GM18505 (cell line): ENCODE measurements at regions not wholly inside any gene's neighbourhood (a gene's known extent, or its start where the extent isn't known, plus 50 kb on each side); places are given as distances from the start of the nearest gene placed in this dataset.

Source experiments
- ATAC-seq: cut with Tn5 transposase; IDR thresholded peaks from one replicate; pipeline ENCODE4 v1.9.1; 2021; ENCODE audit not compliant: unreplicated experiment
- POLR2A ChIP-seq: IDR thresholded peaks from 4 replicates; pipeline ENCODE4 v1.6.1; 2011; ENCODE audit warnings: borderline replicate concordance; ENCODE audit not compliant: insufficient read depth, insufficient read length; ENCODE audit errors: extremely low read depth

DNA sequence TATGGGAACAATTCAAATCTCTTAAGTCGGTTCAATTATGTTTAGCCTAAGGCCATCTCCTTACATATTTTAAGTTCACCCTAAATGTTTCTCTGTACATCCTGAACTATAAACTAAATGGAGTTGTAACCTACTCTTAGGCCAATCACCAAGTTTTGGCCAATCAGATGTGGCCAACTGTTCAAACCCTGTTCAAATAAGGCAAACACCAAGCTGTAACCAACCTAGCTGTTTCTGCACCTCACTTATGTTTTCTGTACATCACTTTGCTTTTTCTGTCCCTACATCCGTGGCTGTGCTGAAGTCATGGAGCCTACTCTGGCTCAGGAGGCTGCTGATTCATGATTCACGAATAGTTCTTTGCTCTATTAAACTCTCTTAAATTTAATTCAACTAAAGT, 165.3 kb downstream of the GASK1B start:
- no peak for TF ChIP-seq POLR2A
- ATAC-seq = no peak

DNA sequence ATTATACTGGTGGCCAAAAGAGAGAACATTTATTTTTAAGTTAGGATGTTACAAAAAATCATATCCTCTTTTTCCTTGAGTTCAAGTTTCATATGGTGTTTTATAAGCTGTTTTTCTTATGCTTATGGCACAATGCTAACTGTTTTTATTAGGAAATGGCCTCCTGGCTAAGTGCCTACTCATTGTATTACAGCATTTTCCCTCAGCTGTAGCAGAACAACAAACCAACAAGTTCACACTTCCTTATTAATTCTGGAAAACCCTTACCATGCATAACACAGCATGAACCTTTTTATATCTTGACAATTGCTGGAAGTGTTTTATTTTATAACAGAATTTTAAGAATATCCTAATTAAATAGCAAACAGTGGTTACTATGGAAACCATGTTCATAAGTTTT, 165.8 kb downstream of the GASK1B start:
- no peak for ATAC-seq
- no peak for TF ChIP-seq POLR2A

DNA sequence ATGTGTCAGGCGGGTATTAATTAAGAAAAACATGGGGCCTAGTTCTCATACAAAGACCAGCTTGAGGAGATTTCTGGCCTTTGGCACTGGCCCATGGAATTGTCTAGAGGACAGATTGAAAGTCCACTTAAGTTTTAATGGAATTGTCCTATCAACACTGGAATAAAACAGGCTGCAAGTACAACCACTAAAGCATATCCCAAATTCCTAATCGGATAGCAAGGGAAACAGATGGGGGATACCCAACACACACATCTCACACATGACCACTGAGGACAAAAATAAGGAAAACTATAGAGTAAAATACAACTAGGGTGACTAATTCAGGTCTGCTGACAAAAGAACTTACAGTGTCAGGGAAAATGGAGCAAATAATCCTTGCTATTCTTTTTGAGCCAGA, 167.8 kb downstream of the GASK1B start:
- no peak for ATAC-seq
- TF ChIP-seq POLR2A = no peak

DNA sequence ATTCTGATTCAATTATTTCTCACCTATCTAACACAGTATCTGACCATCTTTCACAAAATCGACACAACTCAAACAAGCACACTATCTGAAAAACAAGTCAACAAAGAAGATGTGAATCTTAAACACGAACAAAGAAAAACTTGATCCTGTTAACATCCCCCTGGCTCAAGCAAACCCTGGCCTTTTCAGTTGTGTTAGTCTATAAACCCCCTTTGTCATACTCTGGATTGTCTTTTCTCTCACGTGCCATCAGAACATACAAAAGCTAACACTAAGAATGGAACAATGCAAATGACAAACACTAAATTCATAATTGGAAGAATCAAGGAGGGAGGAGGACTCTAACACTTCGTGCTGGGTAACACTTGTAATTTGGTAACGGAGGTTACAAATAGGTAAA, 168.7 kb downstream of the GASK1B start:
- no peak for TF ChIP-seq POLR2A
- no peak for ATAC-seq

DNA sequence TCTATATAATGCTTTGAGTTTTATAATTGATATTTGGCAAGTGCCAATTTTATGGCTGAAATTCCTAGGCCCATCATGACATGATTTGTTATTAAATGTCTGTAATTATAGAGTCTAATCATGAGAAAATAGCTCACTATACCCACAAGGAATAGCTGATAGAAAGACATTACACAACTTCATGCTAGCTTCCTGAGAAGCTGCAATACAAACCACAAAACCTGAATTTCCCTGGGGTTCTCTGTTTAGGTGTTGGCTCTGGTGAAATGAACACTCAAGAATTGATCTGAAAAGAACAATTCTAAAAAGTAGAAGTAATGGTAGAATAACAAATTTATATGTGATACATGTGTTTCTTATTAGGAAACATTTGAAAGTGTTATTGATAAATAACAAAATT, 169.6 kb downstream of the GASK1B start:
- no peak for TF ChIP-seq POLR2A
- ATAC-seq = no peak

DNA sequence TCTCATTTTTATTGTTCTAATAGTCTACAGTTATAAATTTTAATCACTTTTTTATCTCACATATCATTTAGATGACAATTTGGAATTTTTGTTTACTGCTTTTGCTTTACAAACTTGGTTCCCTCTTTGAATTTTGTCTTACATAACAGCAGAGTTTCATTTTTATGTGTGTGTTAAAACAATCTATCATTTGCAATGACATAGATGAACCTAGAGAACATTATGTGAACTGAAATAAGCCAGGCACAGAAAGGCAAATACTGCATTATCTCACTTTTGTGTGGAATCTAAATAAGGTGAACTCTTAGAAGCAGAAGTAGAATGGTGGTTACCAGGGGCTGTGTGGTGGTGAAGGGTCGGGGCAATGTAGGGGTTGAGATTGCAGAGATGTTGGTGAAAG, 170.7 kb downstream of the GASK1B start:
- no peak for ATAC-seq
- TF ChIP-seq POLR2A = no peak

DNA sequence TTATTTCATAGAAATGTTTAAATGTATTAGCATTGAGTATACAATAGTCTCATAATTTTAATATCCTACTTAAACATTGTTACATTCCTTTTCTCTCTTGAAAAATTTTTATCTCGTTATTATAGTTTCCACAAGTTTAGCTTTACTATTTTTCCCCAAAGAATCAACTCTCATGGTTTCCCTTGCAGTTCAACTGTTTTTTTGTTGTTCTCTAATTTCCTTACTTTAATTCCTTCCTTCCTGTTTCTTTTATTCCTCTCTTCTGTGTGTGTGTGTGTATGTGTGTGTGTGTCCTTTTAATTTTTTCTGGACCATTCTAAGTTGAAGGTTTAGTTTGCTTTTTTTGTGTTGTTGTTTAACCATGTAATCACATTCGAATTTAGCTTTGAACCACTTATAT, 171.1 kb downstream of the GASK1B start:
- ATAC-seq = no peak
- no peak for TF ChIP-seq POLR2A

DNA sequence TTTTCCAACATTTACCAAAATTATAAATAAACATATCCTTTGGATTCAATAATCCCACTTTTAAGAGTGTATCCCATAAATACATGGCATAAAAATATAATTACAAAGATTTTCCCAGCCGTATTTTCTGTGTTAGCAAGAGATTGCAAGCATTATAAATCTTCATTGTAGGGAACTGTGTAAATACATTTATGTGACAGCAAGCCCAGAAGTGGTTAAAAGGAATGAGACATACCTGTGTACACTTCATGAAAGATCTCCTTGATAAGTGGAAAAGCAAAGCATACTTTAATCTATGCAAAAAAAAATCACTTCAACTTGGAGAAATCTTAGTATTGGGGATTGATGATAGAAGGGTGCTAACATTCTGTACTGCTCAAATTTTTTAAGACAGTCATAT, 173.1 kb downstream of the GASK1B start:
- TF ChIP-seq POLR2A = no peak
- no peak for ATAC-seq

DNA sequence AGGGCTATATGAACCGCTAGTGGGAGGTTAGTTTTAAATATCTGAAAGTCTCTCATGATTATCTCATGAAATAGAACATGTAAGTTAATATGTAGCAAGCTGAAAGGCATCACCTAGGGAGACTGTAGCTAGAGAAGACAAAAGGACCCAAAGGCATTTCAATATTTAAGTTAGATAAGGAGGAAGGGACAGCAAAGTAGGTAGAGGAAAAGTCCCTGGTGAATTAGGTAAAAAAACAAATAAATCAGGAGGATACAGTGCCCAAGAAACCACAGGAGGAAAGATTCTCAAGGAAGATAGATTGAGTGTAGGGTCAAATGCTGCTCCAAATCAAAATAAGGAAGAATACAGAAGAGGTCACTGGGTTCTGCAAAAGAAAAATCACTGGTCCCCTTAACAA, 175.5 kb downstream of the GASK1B start:
- no peak for ATAC-seq
- TF ChIP-seq POLR2A = no peak

DNA sequence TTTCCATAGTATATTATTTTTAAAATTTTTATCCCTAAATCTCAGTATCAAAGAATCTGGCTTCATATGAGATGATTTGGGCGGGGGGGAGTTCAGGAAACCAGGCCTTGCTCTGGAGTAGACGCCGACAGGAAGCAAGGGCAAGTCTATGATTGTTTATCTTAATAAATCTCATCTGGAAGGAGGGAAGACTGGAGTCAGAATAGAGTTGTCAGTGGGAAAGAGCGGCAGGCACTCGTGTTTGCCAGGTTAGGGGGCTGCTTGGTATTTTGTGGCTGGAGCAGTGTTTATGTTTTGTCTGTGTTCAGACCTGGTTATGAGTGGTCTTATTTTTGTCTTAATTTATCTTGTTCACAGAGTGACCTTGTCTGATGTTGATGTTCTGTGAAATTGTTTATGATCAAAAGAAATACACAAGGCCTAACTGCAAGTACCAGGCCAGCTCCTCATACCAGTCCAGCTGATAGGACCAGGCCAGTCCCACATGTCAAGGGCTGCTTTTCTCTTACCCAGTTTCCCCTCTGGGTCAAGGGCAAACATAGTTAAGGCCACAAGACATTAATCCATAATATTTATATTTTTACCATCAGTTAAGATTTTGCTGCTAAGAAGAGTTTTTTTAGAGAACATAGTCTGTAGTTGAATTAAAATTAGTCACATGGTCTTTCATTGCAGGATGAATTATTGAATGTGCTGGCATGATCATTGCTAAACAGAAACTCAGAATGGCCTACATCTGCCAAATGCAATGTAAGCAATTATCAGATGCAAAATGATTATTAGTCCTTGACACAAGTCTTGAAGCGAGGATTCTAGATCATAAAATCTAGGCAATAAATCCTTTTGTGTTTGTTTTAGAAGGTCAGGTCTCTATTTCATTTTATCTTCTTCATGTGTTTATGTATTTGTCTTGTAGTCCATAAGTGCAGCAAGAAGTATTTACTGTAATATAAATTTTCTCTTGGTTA, 176.5 kb downstream of the GASK1B start:
- no peak for ATAC-seq
- no peak for TF ChIP-seq POLR2A

DNA sequence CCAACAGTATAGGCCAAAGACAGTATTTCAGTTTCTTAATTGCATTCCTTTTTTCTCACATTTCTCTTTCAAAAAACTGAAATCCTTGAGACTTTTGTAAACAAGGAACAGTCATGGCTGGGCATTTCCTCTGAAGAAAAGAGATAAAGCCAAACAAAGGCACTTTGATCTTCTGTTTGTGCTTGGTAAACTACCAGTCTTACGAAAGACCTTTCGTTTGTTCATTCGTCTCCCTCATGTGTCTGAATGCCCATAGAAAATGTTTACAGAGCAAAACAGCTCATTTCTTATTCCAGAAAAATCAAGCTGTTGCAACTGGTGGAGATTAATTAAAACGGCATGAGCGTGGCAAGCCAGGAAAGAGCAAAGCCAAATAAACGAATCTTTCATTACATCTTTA, 178.0 kb downstream of the GASK1B start:
- TF ChIP-seq POLR2A = no peak
- ATAC-seq = no peak

DNA sequence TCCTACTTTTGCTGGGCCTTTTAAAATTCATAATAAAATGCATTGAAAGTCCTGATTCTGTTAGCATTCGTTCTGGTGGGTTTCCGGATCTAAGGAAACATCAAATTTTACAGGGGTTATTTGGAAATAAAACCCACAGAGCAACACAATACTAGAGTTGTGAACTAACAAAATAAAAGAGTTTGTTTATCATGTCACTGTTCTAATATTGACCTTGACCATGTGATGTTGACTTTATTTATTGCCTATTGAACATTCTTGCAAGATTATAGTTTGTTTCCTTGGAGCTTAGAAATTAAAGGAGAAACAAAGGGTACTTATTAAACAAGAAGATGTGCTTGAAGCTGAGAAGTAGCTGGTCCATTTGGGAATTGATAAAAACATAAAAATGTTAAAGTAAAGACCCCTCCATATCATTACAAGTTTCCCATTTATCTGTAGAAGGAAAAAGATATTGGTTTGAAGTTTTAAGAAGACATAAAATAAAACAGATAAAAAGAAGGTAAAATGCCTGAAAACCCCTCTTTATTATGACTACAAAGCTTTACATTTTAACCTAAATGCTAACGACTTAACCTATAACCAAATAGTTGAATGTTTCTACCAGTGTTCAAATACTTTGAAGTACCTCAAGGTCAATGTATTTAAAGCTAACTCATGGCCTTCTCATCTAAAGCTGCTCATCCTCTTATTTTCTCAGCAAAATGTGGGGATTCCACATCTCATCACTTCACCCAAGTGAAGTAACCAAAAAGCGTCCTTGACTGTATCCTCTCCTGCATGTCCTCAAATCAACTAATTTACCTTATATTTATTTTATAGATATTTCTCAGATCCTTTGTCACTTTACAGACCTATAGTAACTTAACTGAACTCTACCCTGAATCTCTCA, 179.6 kb downstream of the GASK1B start:
- no peak for ATAC-seq
- no peak for TF ChIP-seq POLR2A

DNA sequence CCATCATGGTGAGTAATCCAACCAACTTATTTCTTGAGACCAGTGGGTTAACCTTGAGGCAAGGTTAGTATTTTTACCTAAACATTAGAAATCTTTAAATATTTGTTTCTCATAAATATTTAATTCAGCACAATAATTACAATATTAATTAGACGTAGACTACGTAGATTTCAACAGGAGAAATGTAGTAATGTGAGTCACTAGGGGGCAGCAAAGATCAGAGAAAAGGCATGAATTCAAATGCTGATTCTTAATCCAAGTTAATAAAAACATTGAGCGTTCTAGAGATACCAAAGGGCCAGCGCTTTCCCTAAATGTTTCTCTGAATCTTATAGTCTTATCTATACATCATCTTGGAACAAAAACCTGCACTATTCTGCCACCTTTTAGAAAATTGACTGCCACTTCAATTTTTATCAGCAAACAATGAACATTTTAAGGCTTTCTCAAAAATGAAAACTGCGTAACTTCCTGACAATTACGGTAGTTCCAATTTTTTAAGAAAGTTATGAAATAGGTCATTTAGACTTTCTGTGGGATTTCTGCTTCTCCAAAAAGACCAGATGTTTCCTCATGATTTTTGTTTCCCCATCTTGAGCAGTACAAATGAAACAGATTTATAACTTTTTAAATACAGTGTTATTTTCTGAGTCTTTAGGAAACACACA, 180.7 kb downstream of the GASK1B start:
- TF ChIP-seq POLR2A = no peak
- no peak for ATAC-seq
